Right ventricle myocardium superior (tissue), 1 donor: ENCODE measurements at regions not wholly inside any gene's neighbourhood (a gene's known extent, or its start where the extent isn't known, plus 50 kb on each side); places are given as distances from the start of the nearest gene placed in this dataset.

ENCODE experiments used
- ATAC-seq: fragments of 200-7000 bp; cut with Tn5 transposase; one replicate; pipeline ENCODE4 v1.9.1; 2020; ENCODE audit warnings: mild to moderate bottlenecking; ENCODE audit not compliant: poor library complexity
- DNase-seq: peaks from one replicate; pipeline ENCODE4 v3.0.0-alpha.2; 2020
- intact Hi-C: fragments of 100-400 bp; cut with DNase I; formaldehyde crosslinking; loops from one replicate; pipeline ENCODE4 v1.11.2; 2022
- donor health status: DM: no; HTN: yes; CAD: no; lungs with severe emphysema.

GRCh38 chr1:29827237-29827750, 591.0 kb downstream of the PTPRU start:
- no peak for ATAC-seq
- intact Hi-C loops = no loop called here

DNA sequence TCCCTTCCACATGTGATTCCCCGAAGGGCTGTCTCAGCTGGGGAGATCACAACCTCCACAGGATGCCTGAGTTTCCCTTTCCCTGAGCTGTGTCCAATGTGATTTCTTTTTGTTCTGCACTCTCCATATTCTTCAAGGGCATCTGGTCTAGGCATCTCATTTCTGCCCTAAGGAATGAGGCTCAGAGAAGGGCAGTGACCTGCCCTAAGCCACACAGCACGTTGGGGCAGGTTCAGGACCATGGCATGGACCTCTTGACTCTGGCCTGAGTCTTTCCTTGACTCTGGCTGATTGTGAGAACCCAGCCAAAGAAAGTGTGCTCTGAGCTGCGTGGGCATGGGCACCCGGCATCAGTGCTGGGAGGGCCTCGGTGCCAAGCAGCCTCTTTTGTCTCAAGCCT, 590.3 kb downstream of the PTPRU start:
- intact Hi-C loops = no loop called here
- ATAC-seq = no peak

More at GRCh38 chr1:29827237-29827750, 591.0 kb downstream of the PTPRU start:
- no peak for DNase-seq

GRCh38 chr1:29825941-29826415, 589.7 kb downstream of the PTPRU start:
- intact Hi-C loops = no loop called here
- no peak for DNase-seq

More for the DNA sequence above, 590.3 kb downstream of the PTPRU start:
- DNase-seq = no peak

DNA sequence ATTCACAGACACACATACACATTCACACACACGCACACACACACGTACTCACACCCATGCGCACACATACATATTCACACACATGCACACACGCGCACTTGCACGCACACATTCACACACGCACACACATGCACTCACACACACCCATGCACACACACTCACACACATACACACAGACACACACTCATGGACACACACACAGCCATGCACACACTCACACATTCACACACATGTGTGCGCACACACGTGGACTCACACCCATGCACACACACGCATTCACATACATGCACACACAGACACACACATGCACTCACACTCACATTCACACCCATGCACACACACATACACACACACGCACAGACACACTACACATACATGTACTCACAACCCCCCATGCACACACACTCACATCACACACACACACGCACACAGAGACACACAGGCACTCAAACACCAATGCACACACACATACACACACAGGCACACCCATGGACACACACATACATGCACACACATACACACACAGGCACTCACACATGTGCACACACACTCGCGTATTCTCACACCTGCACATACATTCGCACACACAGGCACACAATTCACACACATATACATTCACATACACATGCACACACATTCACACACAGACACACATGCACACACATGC, 589.1 kb downstream of the PTPRU start:
- intact Hi-C loops = no loop called here
- ATAC-seq (no peak), DNase-seq (no peak)

More at GRCh38 chr1:29825941-29826415, 589.7 kb downstream of the PTPRU start:
- ATAC-seq = no peak

- intact Hi-C loops = no loop called here
- ATAC-seq (no peak), DNase-seq (no peak)
Observed at GRCh38 chr1:29824511-29825273, 588.4 kb downstream of the PTPRU start.

DNA sequence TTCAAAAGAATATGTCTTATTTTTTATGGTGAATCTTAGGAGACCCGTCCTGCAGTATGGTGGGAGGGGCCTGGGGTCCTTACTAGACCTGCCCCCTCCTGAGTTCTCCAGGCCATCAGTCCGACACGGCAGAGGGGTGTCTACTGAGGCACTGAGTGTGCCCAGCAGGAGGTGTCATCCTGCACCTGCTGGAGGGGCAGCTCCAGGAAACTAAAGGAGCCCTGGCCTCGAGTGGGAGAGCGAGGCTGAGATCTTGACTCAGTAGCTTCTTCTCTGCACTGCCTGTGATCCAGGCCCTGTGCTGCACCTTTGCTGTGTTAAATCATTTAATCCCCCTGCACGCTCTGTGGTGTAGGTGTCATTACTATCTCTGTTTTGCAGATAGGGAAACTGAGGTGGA, 587.7 kb downstream of the PTPRU start:
- no peak for ATAC-seq
- intact Hi-C loops = no loop called here
- DNase-seq = no peak

GRCh38 chr1:29823561-29823960, 587.2 kb downstream of the PTPRU start:
- intact Hi-C loops = no loop called here
- no peak for DNase-seq
- no peak for ATAC-seq

GRCh38 chr1:29821605-29822004, 585.3 kb downstream of the PTPRU start:
- DNase-seq (no peak), ATAC-seq (no peak)
- intact Hi-C loops = no loop called here

- DNase-seq (no peak), ATAC-seq (no peak)
- intact Hi-C loops = no loop called here
Observed at GRCh38 chr1:29820401-29820800, 584.1 kb downstream of the PTPRU start.

DNA sequence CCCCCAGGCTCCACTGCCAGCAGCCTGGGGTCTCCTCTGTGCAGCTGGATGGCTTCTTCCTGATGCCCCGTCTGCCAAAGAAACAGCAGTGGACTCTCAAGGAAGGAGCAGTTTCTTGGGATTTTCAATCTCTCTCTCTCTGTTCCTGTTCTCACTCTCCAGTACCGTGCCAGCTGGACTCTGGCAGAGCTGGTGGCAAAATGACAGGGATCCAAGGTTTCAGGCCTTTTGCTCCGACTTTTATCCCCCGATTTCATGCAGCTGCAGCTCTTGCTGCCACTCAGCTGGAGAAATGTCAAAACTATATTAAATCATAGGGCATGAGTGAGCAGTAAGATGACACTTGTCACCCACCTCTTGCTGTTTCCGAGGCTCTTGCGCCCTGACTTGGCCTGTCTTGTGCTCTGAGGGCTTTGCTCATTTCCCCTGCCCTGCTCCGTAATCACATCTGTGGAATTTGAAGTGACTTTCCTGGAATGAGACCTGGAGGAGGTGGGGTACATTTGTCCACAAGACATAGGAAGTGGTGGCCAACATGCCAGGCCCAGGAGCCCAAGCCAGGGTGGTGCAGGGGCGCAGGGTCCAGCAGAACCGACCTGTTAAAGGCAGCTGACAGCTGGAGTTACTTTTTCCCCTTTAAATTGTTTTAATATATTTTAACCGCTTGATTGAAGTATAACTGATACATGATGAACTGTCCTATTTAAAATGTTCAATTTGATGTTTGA, 576.2 kb downstream of the PTPRU start:
- ATAC-seq (no peak), DNase-seq (no peak)
- intact Hi-C loops = no loop called here

DNA sequence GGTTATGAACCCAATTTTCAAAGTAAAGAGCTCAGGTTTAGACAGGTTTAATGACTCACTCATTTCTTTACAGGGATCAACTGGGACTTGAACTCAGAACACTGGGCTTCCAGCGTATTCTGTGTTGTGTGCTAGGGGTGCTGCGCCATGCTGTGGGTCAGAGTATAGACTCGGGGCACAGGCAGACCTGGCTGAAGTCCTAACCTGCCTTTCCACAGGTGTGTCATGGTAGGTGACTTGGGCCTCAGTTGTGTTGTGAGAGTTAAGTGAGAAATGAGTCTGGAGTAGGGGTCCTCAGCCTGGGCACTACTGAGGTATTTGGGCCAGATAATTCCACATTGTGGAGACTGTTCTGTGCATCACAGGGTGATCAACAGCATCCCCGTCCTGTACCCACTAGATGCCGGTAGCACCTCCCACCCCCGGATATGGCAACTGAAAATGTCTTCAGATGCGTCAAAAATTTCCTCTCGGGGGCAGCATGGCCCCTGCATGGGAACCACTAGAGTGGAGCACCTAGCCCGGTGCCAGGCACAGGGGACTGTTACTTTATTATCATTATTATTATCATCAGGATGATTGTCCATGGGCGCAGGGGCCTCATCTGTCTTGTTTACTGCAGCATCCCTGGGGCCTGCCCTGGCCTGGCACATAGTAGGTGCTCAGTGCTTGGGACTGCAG, 575.5 kb downstream of the PTPRU start:
- ATAC-seq = no peak
- intact Hi-C loops = no loop called here
- DNase-seq = no peak

DNA sequence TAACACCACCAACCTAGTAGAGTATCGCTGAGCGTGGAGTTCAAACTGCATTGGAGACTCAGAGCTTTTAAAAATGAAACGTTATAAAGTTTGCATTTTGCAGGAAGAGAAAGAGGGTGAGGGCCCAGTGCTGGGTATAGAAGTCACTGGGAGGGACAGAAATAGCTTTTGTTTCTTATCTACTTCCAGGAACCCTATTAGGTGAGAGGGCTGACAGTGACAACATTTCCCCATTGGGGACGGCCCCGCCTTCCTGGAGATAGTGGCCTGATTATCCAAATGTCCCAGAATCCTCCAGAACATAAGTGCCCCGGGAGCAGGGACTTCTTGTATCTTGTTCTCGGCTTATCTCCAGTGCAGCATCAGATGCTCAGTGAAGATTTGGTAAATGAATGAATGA, 574.9 kb downstream of the PTPRU start:
- intact Hi-C loops = no loop called here
- peak; percentile 56 for ATAC-seq

DNA sequence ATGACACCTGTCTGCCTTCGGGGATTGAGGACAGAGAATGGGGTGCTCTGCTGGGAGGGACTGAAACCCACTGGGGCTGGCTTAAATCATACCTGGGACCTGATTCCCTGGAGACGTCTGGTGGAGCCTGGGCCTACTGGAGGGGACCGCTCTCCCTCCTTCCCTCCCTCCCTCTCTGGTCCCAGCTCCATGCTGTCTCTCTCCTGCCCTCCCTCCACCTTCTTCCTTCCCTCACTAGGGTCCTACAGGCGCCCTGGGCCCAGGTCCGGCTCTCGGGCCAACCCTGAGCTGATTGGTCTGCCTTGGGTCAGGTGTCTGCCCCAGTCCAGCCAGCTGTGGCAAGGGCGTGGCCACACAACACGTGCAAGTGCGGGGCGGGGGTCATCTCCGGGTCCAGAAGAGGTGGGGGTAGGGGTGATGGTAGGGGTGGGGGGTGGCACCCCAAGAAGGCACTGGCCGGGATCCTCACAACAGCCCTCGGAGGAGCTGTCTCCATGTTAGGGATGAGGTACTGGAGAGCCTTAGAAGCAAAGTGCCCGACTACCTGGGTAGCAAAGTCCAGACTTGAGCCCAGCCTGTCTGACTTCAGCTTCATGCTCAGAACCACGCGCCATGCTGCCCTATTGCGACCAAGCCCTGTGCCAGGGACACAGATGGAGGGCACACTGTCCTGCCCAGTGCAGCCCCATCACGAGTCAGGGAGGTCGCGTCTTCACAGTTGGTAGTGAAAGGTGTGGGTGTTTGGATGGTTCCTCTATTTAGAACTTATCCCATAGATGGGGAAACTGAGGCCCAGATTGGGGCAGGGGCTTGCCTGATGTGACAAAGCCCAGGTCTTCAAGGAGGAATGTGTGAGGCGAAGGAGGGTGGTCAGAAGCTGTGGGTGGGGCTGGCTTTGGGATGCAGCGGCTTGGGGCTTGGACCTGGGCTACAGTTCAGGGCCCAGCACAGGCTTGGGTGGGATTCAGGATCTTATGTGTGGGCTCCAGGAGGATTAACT, 574.1 kb downstream of the PTPRU start:
- ATAC-seq (no peak), DNase-seq (no peak)
- intact Hi-C loops = no loop called here

More for the DNA sequence above, 574.9 kb downstream of the PTPRU start:
- no peak for DNase-seq

- DNase-seq (no peak), ATAC-seq (no peak)
- intact Hi-C loops = no loop called here
Observed at GRCh38 chr1:29809446-29810120, 573.3 kb downstream of the PTPRU start.

- no peak for DNase-seq
- intact Hi-C loops = no loop called here
- no peak for ATAC-seq
Observed at GRCh38 chr1:29808141-29808995, 572.0 kb downstream of the PTPRU start.

DNA sequence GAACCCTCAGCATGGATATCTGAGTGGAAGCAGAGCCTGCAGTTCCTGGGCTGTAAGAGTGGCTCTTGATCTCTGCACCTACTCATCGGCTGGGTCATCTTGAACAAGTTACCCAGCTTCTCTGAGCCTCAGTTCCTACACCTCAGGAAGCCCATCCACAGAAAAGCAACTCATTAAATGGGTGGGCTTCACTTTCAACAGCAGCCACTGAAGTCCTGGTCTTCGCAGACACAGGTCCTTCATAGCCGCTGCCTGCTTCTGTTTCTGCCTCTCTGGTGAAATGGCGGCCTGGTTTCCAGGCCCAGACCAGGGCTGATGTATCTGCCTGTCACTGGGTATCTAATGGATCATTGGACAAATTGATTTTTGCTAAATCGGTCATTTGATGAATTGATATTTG, 571.4 kb downstream of the PTPRU start:
- ATAC-seq (no peak), DNase-seq (no peak)
- intact Hi-C loops = no loop called here
